Liver (tissue), 8 donors: ENCODE measurements at regions not wholly inside any gene's neighbourhood (a gene's known extent, or its start where the extent isn't known, plus 50 kb on each side); places are given as distances from the start of the nearest gene placed in this dataset.
"Not testable (repeated sequence)": the region's sequence is repeated elsewhere in the genome, so short reads cannot be mapped to it uniquely, and the experiment has no call there.

ENCODE experiments used
- DNase-seq: peaks from one replicate; pipeline ENCODE4 v3.0.0-alpha.2; 2017; ENCODE audit warnings: low spot score
- H3K27ac ChIP-seq, 2 donors: one replicate each; pipeline ENCODE4 v1.7.0; 2013; ENCODE audit warnings: inconsistent platforms in 2 of 2, low read length in 2 of 2, control low read depth in 1 of 2, low read depth in 1 of 2, mild to moderate bottlenecking in 1 of 2
- H3K27me3 ChIP-seq, 4 donors: one replicate each; pipeline versions ENCODE4 v1.6.1 to v1.7.0; 2013; ENCODE audit warnings: low read length in 3 of 4, inconsistent platforms in 1 of 4, mild to moderate bottlenecking in 1 of 4, moderate library complexity in 1 of 4; ENCODE audit not compliant: control insufficient read depth in 4 of 4, insufficient read depth in 4 of 4
- H3K36me3 ChIP-seq, 4 donors: one replicate each; pipeline versions ENCODE4 v1.6.1 to v1.7.0; 2013; ENCODE audit warnings: low read length in 3 of 4, mild to moderate bottlenecking in 3 of 4, low read depth in 1 of 4, moderate library complexity in 1 of 4; ENCODE audit not compliant: control insufficient read depth in 4 of 4, insufficient read depth in 3 of 4
- H3K4me1 ChIP-seq, 4 donors: one replicate each; pipeline versions ENCODE4 v1.6.1 to v1.7.0; 2013; ENCODE audit warnings: low read length in 3 of 4, mild to moderate bottlenecking in 3 of 4, moderate library complexity in 1 of 4; ENCODE audit not compliant: control insufficient read depth in 4 of 4, insufficient read depth in 4 of 4
- H3K4me3 ChIP-seq, 3 donors: one replicate each; pipeline versions ENCODE4 v1.6.1 to v1.7.0; 2013; ENCODE audit warnings: low read length in 3 of 3, control low read depth in 1 of 3, low read depth in 1 of 3, mild to moderate bottlenecking in 1 of 3
- H3K9ac ChIP-seq, 2 donors: one replicate each; pipeline ENCODE4 v1.7.0; 2013; ENCODE audit warnings: low read length in 2 of 2, mild to moderate bottlenecking in 2 of 2, moderate library complexity in 2 of 2, control low read depth in 1 of 2, low read depth in 1 of 2
- H3K9me3 ChIP-seq, 4 donors: one replicate each; pipeline versions ENCODE4 v1.6.1 to v1.7.0; 2013; ENCODE audit warnings: low read length in 3 of 4; ENCODE audit not compliant: control insufficient read depth in 4 of 4
- CTCF ChIP-seq: fragments of 150-350 bp; IDR thresholded peaks from 2 replicates; pipeline ENCODE4 v1.5.1; 2017; ENCODE audit warnings: improper control_type of control experiment, low read depth, low read length; ENCODE audit not compliant: missing input control
- EGR1 ChIP-seq, 2 donors: IDR thresholded peaks; 2 replicates each; pipeline ENCODE4 v1.6.1; 2016 to 2018; ENCODE audit warnings: antibody characterized with exemption in 2 of 2, low read depth in 2 of 2
- FOXA2 ChIP-seq: IDR thresholded peaks from 2 replicates; pipeline ENCODE4 v1.6.1; 2016; ENCODE audit warnings: antibody characterized with exemption
- GABPA ChIP-seq, 2 donors: IDR thresholded peaks in 1 of 2; conservative IDR thresholded peaks in 1 of 2; 2 replicates each; pipeline ENCODE4 v1.6.1; 2016; ENCODE audit warnings: antibody characterized with exemption in 2 of 2, mild to moderate bottlenecking in 1 of 2, moderate library complexity in 1 of 2
- HNF4A ChIP-seq, 2 donors: conservative IDR thresholded peaks; 2 replicates each; pipeline ENCODE4 v1.6.1; 2016; ENCODE audit warnings: antibody characterized with exemption in 2 of 2, mild to moderate bottlenecking in 2 of 2
- HNF4G ChIP-seq: IDR thresholded peaks from 2 replicates; pipeline ENCODE4 v1.6.1; 2016; ENCODE audit warnings: antibody characterized with exemption
- JUND ChIP-seq, 2 donors: IDR thresholded peaks; 2 replicates each; pipeline ENCODE4 v1.6.1; 2016; ENCODE audit warnings: antibody characterized with exemption in 2 of 2
- NR2F2 ChIP-seq: IDR thresholded peaks from 2 replicates; pipeline ENCODE4 v1.6.1; 2016; ENCODE audit warnings: antibody characterized with exemption
- RAD21 ChIP-seq, 2 donors: IDR thresholded peaks; 2 replicates each; pipeline ENCODE4 v1.6.1; 2016; ENCODE audit warnings: antibody characterized with exemption in 2 of 2, mild to moderate bottlenecking in 2 of 2
- RXRA ChIP-seq, 2 donors: IDR thresholded peaks; 2 replicates each; pipeline ENCODE4 v1.6.1; 2017 to 2018; ENCODE audit warnings: antibody characterized with exemption in 2 of 2, mild to moderate bottlenecking in 1 of 2
- SP1 ChIP-seq: IDR thresholded peaks from 2 replicates; pipeline ENCODE4 v1.6.1; 2018; ENCODE audit warnings: antibody characterized with exemption, mild to moderate bottlenecking
- TAF1 ChIP-seq: conservative IDR thresholded peaks from 2 replicates; pipeline ENCODE4 v1.6.1; 2016; ENCODE audit warnings: antibody characterized with exemption, mild to moderate bottlenecking
- WGBS: extraction: QIAGEN DNeasy Blood & Tissue Kit; methylation state at CpG from one replicate; pipeline ENCODE4 v1.1.7; 2013; 5-methylcytosine and 5-hydroxymethylcytosine counted together
- TF ChIP-seq, protein P1 (sequence below): IDR thresholded peaks from 2 replicates; pipeline ENCODE4 v1.6.1; 2016; ENCODE audit warnings: antibody characterized with exemption, mild to moderate bottlenecking
- TF ChIP-seq, protein P2 (sequence below): IDR thresholded peaks from 2 replicates; pipeline ENCODE4 v1.6.1; 2016; ENCODE audit warnings: antibody characterized with exemption
- TF ChIP-seq, protein P3 (sequence below): IDR thresholded peaks from 2 replicates; pipeline ENCODE4 v1.6.1; 2016; ENCODE audit warnings: antibody characterized with exemption
- TF ChIP-seq, protein P4 (sequence below): IDR thresholded peaks from 2 replicates; pipeline ENCODE4 v1.6.1; 2016; ENCODE audit warnings: antibody characterized with exemption
- donor health status: healthy.
- donor health status: healthy.
- donor health status: healthy.
- donor health status: healthy.
- donor health status: healthy.

DNA sequence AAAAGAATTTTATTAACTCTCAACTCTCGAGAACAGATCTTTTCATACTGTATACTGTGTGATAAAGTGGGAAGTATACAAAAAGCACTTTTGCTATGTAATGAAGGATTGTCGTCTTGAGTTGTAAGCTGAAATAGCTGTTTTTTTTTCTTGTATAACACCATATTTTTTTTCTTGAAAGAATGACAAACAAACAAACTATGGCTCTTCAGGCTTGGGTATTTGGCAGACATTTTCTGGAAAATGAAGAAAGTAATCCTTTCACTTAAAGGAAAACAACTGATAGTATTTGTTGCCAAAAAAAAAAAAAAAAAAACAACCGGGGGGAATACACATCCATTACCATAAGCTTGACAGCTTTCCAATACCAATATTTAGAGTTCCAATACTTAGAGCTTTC lies 230.4 kb downstream of the ICOS start:
- no peak for DNase-seq
- H3K27me3 ChIP-seq: no peaks in the 10 kb centered on the region
- no peak overlapping the region for H3K4me3 ChIP-seq
- no peak for TF ChIP-seq GABPA (IDR thresholded peaks at IDR 0.05 in 1 of 2, conservative IDR thresholded peaks at IDR 0.05 in 1 of 2)
- TF ChIP-seq TAF1: no peak
- TF ChIP-seq NR2F2: no peak
- TF ChIP-seq, protein P1, sequence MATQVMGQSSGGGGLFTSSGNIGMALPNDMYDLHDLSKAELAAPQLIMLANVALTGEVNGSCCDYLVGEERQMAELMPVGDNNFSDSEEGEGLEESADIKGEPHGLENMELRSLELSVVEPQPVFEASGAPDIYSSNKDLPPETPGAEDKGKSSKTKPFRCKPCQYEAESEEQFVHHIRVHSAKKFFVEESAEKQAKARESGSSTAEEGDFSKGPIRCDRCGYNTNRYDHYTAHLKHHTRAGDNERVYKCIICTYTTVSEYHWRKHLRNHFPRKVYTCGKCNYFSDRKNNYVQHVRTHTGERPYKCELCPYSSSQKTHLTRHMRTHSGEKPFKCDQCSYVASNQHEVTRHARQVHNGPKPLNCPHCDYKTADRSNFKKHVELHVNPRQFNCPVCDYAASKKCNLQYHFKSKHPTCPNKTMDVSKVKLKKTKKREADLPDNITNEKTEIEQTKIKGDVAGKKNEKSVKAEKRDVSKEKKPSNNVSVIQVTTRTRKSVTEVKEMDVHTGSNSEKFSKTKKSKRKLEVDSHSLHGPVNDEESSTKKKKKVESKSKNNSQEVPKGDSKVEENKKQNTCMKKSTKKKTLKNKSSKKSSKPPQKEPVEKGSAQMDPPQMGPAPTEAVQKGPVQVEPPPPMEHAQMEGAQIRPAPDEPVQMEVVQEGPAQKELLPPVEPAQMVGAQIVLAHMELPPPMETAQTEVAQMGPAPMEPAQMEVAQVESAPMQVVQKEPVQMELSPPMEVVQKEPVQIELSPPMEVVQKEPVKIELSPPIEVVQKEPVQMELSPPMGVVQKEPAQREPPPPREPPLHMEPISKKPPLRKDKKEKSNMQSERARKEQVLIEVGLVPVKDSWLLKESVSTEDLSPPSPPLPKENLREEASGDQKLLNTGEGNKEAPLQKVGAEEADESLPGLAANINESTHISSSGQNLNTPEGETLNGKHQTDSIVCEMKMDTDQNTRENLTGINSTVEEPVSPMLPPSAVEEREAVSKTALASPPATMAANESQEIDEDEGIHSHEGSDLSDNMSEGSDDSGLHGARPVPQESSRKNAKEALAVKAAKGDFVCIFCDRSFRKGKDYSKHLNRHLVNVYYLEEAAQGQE: no peak
- TF ChIP-seq, protein P2, sequence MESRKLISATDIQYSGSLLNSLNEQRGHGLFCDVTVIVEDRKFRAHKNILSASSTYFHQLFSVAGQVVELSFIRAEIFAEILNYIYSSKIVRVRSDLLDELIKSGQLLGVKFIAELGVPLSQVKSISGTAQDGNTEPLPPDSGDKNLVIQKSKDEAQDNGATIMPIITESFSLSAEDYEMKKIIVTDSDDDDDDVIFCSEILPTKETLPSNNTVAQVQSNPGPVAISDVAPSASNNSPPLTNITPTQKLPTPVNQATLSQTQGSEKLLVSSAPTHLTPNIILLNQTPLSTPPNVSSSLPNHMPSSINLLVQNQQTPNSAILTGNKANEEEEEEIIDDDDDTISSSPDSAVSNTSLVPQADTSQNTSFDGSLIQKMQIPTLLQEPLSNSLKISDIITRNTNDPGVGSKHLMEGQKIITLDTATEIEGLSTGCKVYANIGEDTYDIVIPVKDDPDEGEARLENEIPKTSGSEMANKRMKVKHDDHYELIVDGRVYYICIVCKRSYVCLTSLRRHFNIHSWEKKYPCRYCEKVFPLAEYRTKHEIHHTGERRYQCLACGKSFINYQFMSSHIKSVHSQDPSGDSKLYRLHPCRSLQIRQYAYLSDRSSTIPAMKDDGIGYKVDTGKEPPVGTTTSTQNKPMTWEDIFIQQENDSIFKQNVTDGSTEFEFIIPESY: no peak
- no peak for TF ChIP-seq RAD21 (IDR thresholded peaks at IDR 0.05)
- no peak for TF ChIP-seq RXRA (IDR thresholded peaks at IDR 0.05)
- no peak for TF ChIP-seq CTCF
- no peak for TF ChIP-seq EGR1 (IDR thresholded peaks at IDR 0.05; ENCODE audit: low read depth in 2 of 2)
- TF ChIP-seq FOXA2: no peak
- no peak for TF ChIP-seq SP1
- no peak for TF ChIP-seq HNF4A (conservative IDR thresholded peaks at IDR 0.05)
- no peak for TF ChIP-seq HNF4G
- TF ChIP-seq, protein P3, sequence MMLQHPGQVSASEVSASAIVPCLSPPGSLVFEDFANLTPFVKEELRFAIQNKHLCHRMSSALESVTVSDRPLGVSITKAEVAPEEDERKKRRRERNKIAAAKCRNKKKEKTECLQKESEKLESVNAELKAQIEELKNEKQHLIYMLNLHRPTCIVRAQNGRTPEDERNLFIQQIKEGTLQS: no peak
- TF ChIP-seq, protein P4, sequence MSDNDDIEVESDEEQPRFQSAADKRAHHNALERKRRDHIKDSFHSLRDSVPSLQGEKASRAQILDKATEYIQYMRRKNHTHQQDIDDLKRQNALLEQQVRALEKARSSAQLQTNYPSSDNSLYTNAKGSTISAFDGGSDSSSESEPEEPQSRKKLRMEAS: no peak
- no peak for TF ChIP-seq JUND (IDR thresholded peaks at IDR 0.05)
- no peak overlapping the region for H3K9ac ChIP-seq
- H3K36me3 ChIP-seq: no peaks in the 10 kb centered on the region
- no peaks in the 10 kb centered on the region for H3K4me1 ChIP-seq
- no peak overlapping the region for H3K27ac ChIP-seq
- no peaks in the 10 kb centered on the region for H3K9me3 ChIP-seq
- WGBS: 88% methylated on average over 3 of the region's 3 CpGs

GRCh38 chr2:204167670-204168069 lies 231.1 kb downstream of the ICOS start:
- not testable (repeated sequence) for H3K36me3 ChIP-seq, H3K4me1 ChIP-seq, H3K27ac ChIP-seq, H3K4me3 ChIP-seq, H3K9me3 ChIP-seq, H3K9ac ChIP-seq, DNase-seq, H3K27me3 ChIP-seq
- WGBS: 95% methylated on average over 6 of the region's 6 CpGs
